HEK293 (cell line): ENCODE measurements at regions not wholly inside any gene's neighbourhood (a gene's known extent, or its start where the extent isn't known, plus 50 kb on each side); places are given as distances from the start of the nearest gene placed in this dataset.

Experiments
- CTCF ChIA-PET: fragments of 350-600 bp; formaldehyde crosslinking; extraction: SDS; loops from one replicate; lab custom pipeline; 2021; ENCODE audit warnings: antibody characterized with exemption; lab: Yijun Ruan, JAX
- POLR2A ChIA-PET: fragments of 300-600 bp; formaldehyde crosslinking; extraction: SDS; loops from one replicate; lab custom pipeline; 2020; ENCODE audit warnings: antibody characterized with exemption, inconsistent platforms; lab: Yijun Ruan, JAX
- H3K27ac ChIP-seq: fragments of 200-500 bp; sonication (Bioruptor generic); 2 replicates; pipeline ENCODE4 v1.5.1; 2014; ENCODE audit warnings: low read depth, low read length, control low read depth, inconsistent platforms; ENCODE audit errors: extremely low read depth
- H3K36me3 ChIP-seq, 2 experiments: fragments of 200-500 bp in 1 of 2; sonication (Bioruptor generic) in 1 of 2; 1 replicate in 1 of 2; 2 replicates in 1 of 2; pipeline ENCODE4 v1.5.1; 2014 to 2017; ENCODE audit warnings: inconsistent platforms in 2 of 2, low read length in 2 of 2; ENCODE audit not compliant: control insufficient read depth in 2 of 2, insufficient read depth in 1 of 2
- H3K4me1 ChIP-seq: fragments of 200-500 bp; sonication (Bioruptor generic); 2 replicates; pipeline ENCODE4 v1.5.1; 2014; ENCODE audit warnings: mild to moderate bottlenecking, low read length, inconsistent platforms; ENCODE audit not compliant: control insufficient read depth, insufficient read depth
- H3K4me3 ChIP-seq: 2 replicates; pipeline ENCODE4 v1.5.1; 2011; ENCODE audit warnings: low read depth, mild to moderate bottlenecking, control low read depth, low read length, moderate library complexity
- H3K9me3 ChIP-seq: fragments of 200-500 bp; sonication (Bioruptor generic); 2 replicates; pipeline ENCODE4 v1.5.1; 2014; ENCODE audit warnings: low read depth, low read length, inconsistent platforms; ENCODE audit not compliant: control insufficient read depth, insufficient read depth
- HOXC10 ChIP-seq: sonication (generic); formaldehyde crosslinking; IDR thresholded peaks from 2 replicates; pipeline ENCODE4 v1.8.1; 2023; ENCODE audit warnings: mild to moderate bottlenecking, missing genetic modification reagents
- KLF1 ChIP-seq: fragments of 450-650 bp; formaldehyde crosslinking; IDR thresholded peaks from 2 replicates; pipeline ENCODE4 v1.5.1; 2016; ENCODE audit warnings: missing biosample characterization, missing genetic modification characterization
- KLF16 ChIP-seq: fragments of 450-650 bp; formaldehyde crosslinking; IDR thresholded peaks from 2 replicates; pipeline ENCODE4 v1.5.1; 2017; ENCODE audit warnings: missing biosample characterization, missing genetic modification characterization
- KLF7 ChIP-seq: fragments of 450-650 bp; formaldehyde crosslinking; IDR thresholded peaks from 2 replicates; pipeline ENCODE4 v1.5.1; 2016; ENCODE audit warnings: missing biosample characterization, missing genetic modification characterization, borderline replicate concordance
- MZF1 ChIP-seq: fragments of 450-650 bp; formaldehyde crosslinking; IDR thresholded peaks from 2 replicates; pipeline ENCODE4 v1.5.1; 2017; ENCODE audit warnings: missing biosample characterization, missing genetic modification characterization, borderline replicate concordance
- OSR2 ChIP-seq: fragments of 450-650 bp; formaldehyde crosslinking; IDR thresholded peaks from 2 replicates; pipeline ENCODE4 v1.5.1; 2016; ENCODE audit warnings: missing biosample characterization, missing genetic modification characterization
- PRDM1 ChIP-seq: fragments of 450-650 bp; formaldehyde crosslinking; IDR thresholded peaks from 2 replicates; pipeline ENCODE4; 2016; ENCODE audit warnings: missing biosample characterization, missing genetic modification characterization
- SALL2 ChIP-seq: fragments of 450-650 bp; formaldehyde crosslinking; IDR thresholded peaks from 2 replicates; pipeline ENCODE4 v1.5.0; 2017; ENCODE audit warnings: missing biosample characterization, mild to moderate bottlenecking, missing genetic modification characterization, borderline replicate concordance
- SP3 ChIP-seq: fragments of 450-650 bp; formaldehyde crosslinking; IDR thresholded peaks from 2 replicates; pipeline ENCODE4 v1.5.1; 2016; ENCODE audit warnings: missing biosample characterization, missing genetic modification characterization
- WT1 ChIP-seq: fragments of 450-650 bp; formaldehyde crosslinking; IDR thresholded peaks from 2 replicates; pipeline ENCODE4 v1.5.1; 2016; ENCODE audit warnings: missing biosample characterization, missing genetic modification characterization
- ZBTB1 ChIP-seq: fragments of 450-650 bp; formaldehyde crosslinking; IDR thresholded peaks from 2 replicates; pipeline ENCODE4 v1.5.1; 2016; ENCODE audit warnings: missing biosample characterization, missing genetic modification characterization
- ZBTB11 ChIP-seq: fragments of 450-650 bp; formaldehyde crosslinking; conservative IDR thresholded peaks from 2 replicates; pipeline ENCODE4 v1.5.1; 2016; ENCODE audit warnings: low read depth, missing biosample characterization, missing genetic modification characterization
- ZBTB7A ChIP-seq: fragments of 450-650 bp; formaldehyde crosslinking; IDR thresholded peaks from 2 replicates; pipeline ENCODE4 v1.5.1; 2016; ENCODE audit warnings: low read depth, missing biosample characterization, missing genetic modification characterization
- ZFP69B ChIP-seq: fragments of 450-650 bp; formaldehyde crosslinking; IDR thresholded peaks from 2 replicates; pipeline ENCODE4 v1.5.1; 2016; ENCODE audit warnings: missing biosample characterization, missing genetic modification characterization
- ZNF132 ChIP-seq: fragments of 450-650 bp; formaldehyde crosslinking; IDR thresholded peaks from 2 replicates; pipeline ENCODE4 v1.5.1; 2017; ENCODE audit warnings: missing biosample characterization, missing genetic modification characterization, borderline replicate concordance
- ZNF24 ChIP-seq: fragments of 450-650 bp; formaldehyde crosslinking; IDR thresholded peaks from 2 replicates; pipeline ENCODE4 v1.5.1; 2016; ENCODE audit warnings: missing biosample characterization, missing genetic modification characterization
- ZNF280C ChIP-seq: fragments of 450-650 bp; formaldehyde crosslinking; IDR thresholded peaks from 2 replicates; pipeline ENCODE4 v1.5.1; 2016; ENCODE audit warnings: missing biosample characterization, missing genetic modification characterization
- ZNF335 ChIP-seq: fragments of 450-650 bp; formaldehyde crosslinking; conservative IDR thresholded peaks from 2 replicates; pipeline ENCODE4 v1.5.1; 2016; ENCODE audit warnings: missing biosample characterization, missing genetic modification characterization
- ZNF350 ChIP-seq: fragments of 450-650 bp; formaldehyde crosslinking; IDR thresholded peaks from 2 replicates; pipeline ENCODE4 v1.5.0; 2017; ENCODE audit warnings: missing biosample characterization, mild to moderate bottlenecking, missing genetic modification characterization
- ZNF354C ChIP-seq: fragments of 450-650 bp; formaldehyde crosslinking; IDR thresholded peaks from 2 replicates; pipeline ENCODE4 v1.5.1; 2016; ENCODE audit warnings: missing biosample characterization, missing genetic modification characterization, low read depth, borderline replicate concordance
- ZNF398 ChIP-seq: fragments of 450-650 bp; formaldehyde crosslinking; IDR thresholded peaks from 2 replicates; pipeline ENCODE4 v1.5.1; 2017; ENCODE audit warnings: missing biosample characterization, missing genetic modification characterization
- ZNF600 ChIP-seq: fragments of 450-650 bp; formaldehyde crosslinking; IDR thresholded peaks from 2 replicates; pipeline ENCODE4 v1.5.1; 2016; ENCODE audit warnings: missing biosample characterization, missing genetic modification characterization
- ZNF610 ChIP-seq: fragments of 450-650 bp; formaldehyde crosslinking; IDR thresholded peaks from 2 replicates; pipeline ENCODE4 v1.5.1; 2016; ENCODE audit warnings: missing biosample characterization, missing genetic modification characterization, borderline replicate concordance
- ZNF747 ChIP-seq: fragments of 450-650 bp; formaldehyde crosslinking; IDR thresholded peaks from 2 replicates; pipeline ENCODE4 v1.5.1; 2016; ENCODE audit warnings: missing biosample characterization, missing genetic modification characterization
- ZSCAN5A ChIP-seq: fragments of 450-650 bp; formaldehyde crosslinking; IDR thresholded peaks from 2 replicates; pipeline ENCODE4 v1.5.1; 2016; ENCODE audit warnings: missing biosample characterization, missing genetic modification characterization

- no peak for TF ChIP-seq ZBTB1 (tag by site-specific recombination)
- no peak for TF ChIP-seq SALL2 (tag by site-specific recombination)
- no peak for TF ChIP-seq ZNF335 (tag by site-specific recombination)
- no peak for TF ChIP-seq ZBTB7A (tag by site-specific recombination)
- TF ChIP-seq HOXC10 (CRISPR knock-in tag): no peak
- TF ChIP-seq ZNF280C (tag by site-specific recombination): no peak
- TF ChIP-seq OSR2 (tag by site-specific recombination): no peak
- TF ChIP-seq ZNF24: no peak
- no peak for TF ChIP-seq ZSCAN5A (tag by site-specific recombination)
Measured at GRCh38 chr22:26106412-26106811, 62.9 kb upstream of the SEZ6L start (continued).

GRCh38 chr22:26109686-26110315 is 59.5 kb upstream of the SEZ6L start:
- Histone ChIP-seq H3K36me3 (no peaks in the 10 kb centered on the region), H3K4me3 (no peak overlapping the region), H3K4me1 (no peaks in the 10 kb centered on the region), H3K27ac (no peak overlapping the region), H3K9me3 (no peaks in the 10 kb centered on the region)
- POLR2A ChIA-PET: no interaction called here
- TF ChIP-seq KLF16 (tag by site-specific recombination) (no peak), ZNF354C (tag by site-specific recombination) (no peak), ZNF398 (no peak), ZFP69B (tag by site-specific recombination) (no peak), SP3 (tag by site-specific recombination) (no peak), ZNF132 (tag by site-specific recombination) (no peak), ZNF610 (tag by site-specific recombination) (no peak), KLF7 (no peak), WT1 (tag by site-specific recombination) (no peak), ZBTB11 (no peak), ZBTB1 (tag by site-specific recombination) (no peak), ZNF350 (no peak), ZNF600 (tag by site-specific recombination) (no peak), OSR2 (tag by site-specific recombination) (no peak), PRDM1 (tag by site-specific recombination) (no peak), KLF1 (tag by site-specific recombination) (no peak), ZNF747 (tag by site-specific recombination) (no peak), MZF1 (tag by site-specific recombination) (no peak)
- CTCF ChIA-PET: no interaction called here
